Smooth muscle cell (in vitro differentiated cells): ENCODE measurements at regions not wholly inside any gene's neighbourhood (a gene's known extent, or its start where the extent isn't known, plus 50 kb on each side); places are given as distances from the start of the nearest gene placed in this dataset.

Experiments used
- DNase-seq: peaks from one replicate; lab custom pipeline; 2025; ENCODE audit not compliant: unreplicated experiment; lab: John Stamatoyannopoulos, UW
- H2AFZ ChIP-seq: fragments of 200-600 bp; sonication (generic); 2 replicates; pipeline ENCODE4 v1.6.0; 2016; ENCODE audit warnings: antibody characterized with exemption, low read depth, mild to moderate bottlenecking
- H3F3A ChIP-seq: fragments of 200-600 bp; sonication (generic); 2 replicates; pipeline ENCODE4 v1.6.0; 2017; ENCODE audit warnings: antibody characterized with exemption, low read depth
- H3K27ac ChIP-seq: fragments of 200-600 bp; sonication (generic); 2 replicates; pipeline ENCODE4 v1.5.1; 2016; ENCODE audit warnings: low read depth, mild to moderate bottlenecking
- H3K27me3 ChIP-seq: fragments of 200-600 bp; sonication (generic); 2 replicates; pipeline ENCODE4 v1.6.1; 2016; ENCODE audit warnings: low read depth, mild to moderate bottlenecking
- H3K36me3 ChIP-seq: fragments of 200-600 bp; sonication (generic); 2 replicates; pipeline ENCODE4 v1.5.1; 2016; ENCODE audit warnings: low read depth
- H3K4me1 ChIP-seq: fragments of 200-600 bp; sonication (generic); 2 replicates; pipeline ENCODE4 v1.5.1; 2016; ENCODE audit warnings: low read depth
- H3K4me2 ChIP-seq: fragments of 200-600 bp; sonication (generic); 2 replicates; pipeline ENCODE4 v1.6.0; 2016; ENCODE audit warnings: mild to moderate bottlenecking
- H3K4me3 ChIP-seq: fragments of 200-600 bp; sonication (generic); 2 replicates; pipeline ENCODE4 v1.5.1; 2016; ENCODE audit warnings: mild to moderate bottlenecking
- H3K79me2 ChIP-seq: fragments of 200-600 bp; sonication (generic); 2 replicates; pipeline ENCODE4 v1.6.0; 2016; ENCODE audit warnings: low read depth, mild to moderate bottlenecking
- H3K9ac ChIP-seq: fragments of 200-600 bp; sonication (generic); 2 replicates; pipeline ENCODE4 v1.6.0; 2016; ENCODE audit warnings: low read depth
- H3K9me3 ChIP-seq: fragments of 200-600 bp; sonication (generic); replicated peaks from 2 replicates; pipeline ENCODE4 v1.5.1; 2016; ENCODE audit warnings: low read depth
- H4K20me1 ChIP-seq: fragments of 200-600 bp; sonication (generic); 2 replicates; pipeline ENCODE4 v1.6.0; 2016; ENCODE audit warnings: low read depth
- WGBS: methylation state at CpG from one replicate; pipeline ENCODE4 v1.1.7; 2016; ENCODE audit warnings: low lambda C conversion rate; 5-methylcytosine and 5-hydroxymethylcytosine counted together
- TF ChIP-seq, protein P1 (sequence below): fragments of 200-600 bp; sonication (generic); IDR thresholded peaks from 2 replicates; pipeline ENCODE4 v1.5.1; 2017; ENCODE audit warnings: borderline replicate concordance, mild to moderate bottlenecking, antibody characterized with exemption; ENCODE audit not compliant: insufficient read depth, poor library complexity, severe bottlenecking

DNA sequence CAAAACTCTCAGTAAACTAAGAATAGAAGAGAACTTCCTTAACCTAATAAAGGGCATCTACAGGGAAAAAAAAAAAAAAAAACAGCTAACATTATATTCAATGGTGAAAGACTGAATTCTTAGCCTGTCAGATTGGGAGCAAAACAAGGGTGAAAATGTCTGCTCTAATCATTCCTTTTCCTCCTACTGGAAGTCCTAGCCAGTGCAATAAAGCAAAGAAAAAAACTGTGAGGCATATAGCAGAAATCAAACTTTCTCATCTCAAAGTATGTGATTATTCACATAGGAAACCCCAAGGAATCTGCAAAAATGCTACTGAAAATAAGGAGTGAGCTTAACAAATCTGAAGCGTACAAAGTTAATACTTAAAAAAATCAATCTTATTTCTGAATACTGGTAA lies 170.7 kb downstream of the NUAK1 start:
- TF ChIP-seq, protein P1, sequence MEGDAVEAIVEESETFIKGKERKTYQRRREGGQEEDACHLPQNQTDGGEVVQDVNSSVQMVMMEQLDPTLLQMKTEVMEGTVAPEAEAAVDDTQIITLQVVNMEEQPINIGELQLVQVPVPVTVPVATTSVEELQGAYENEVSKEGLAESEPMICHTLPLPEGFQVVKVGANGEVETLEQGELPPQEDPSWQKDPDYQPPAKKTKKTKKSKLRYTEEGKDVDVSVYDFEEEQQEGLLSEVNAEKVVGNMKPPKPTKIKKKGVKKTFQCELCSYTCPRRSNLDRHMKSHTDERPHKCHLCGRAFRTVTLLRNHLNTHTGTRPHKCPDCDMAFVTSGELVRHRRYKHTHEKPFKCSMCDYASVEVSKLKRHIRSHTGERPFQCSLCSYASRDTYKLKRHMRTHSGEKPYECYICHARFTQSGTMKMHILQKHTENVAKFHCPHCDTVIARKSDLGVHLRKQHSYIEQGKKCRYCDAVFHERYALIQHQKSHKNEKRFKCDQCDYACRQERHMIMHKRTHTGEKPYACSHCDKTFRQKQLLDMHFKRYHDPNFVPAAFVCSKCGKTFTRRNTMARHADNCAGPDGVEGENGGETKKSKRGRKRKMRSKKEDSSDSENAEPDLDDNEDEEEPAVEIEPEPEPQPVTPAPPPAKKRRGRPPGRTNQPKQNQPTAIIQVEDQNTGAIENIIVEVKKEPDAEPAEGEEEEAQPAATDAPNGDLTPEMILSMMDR: no peak

GRCh38 chr12:105970885-105971284 lies 167.9 kb downstream of the NUAK1 start:
- Histone ChIP-seq H3K27ac (no peak overlapping the region), H3K27me3 (no peaks in the 10 kb centered on the region), H3K9ac (no peak overlapping the region), H3F3A (no peaks in the 10 kb centered on the region), H2AFZ (no peak overlapping the region), H4K20me1 (no peaks in the 10 kb centered on the region), H3K4me3 (no peak overlapping the region), H3K36me3 (no peaks in the 10 kb centered on the region), H3K4me2 (no peak overlapping the region), H3K4me1 (peaks cover 8% of the 10 kb centered on the region), H3K9me3 (no peaks in the 10 kb centered on the region), H3K79me2 (no peaks in the 10 kb centered on the region)
- DNase-seq: no peak
- TF ChIP-seq, protein P1: no peak
- WGBS: 83% methylated on average over 2 of the region's 2 CpGs

More for the DNA sequence above, 170.7 kb downstream of the NUAK1 start:
- Histone ChIP-seq H3K4me3 (no peak overlapping the region), H2AFZ (no peak overlapping the region), H3K36me3 (no peaks in the 10 kb centered on the region), H4K20me1 (no peaks in the 10 kb centered on the region), H3K4me2 (peak overlapping the region; percentile 62), H3K9me3 (no peaks in the 10 kb centered on the region), H3K27ac (peak overlapping the region; percentile 84), H3F3A (no peaks in the 10 kb centered on the region), H3K4me1 (peaks cover 8% of the 10 kb centered on the region), H3K27me3 (no peaks in the 10 kb centered on the region), H3K79me2 (no peaks in the 10 kb centered on the region), H3K9ac (no peak overlapping the region)
- DNase-seq: no peak
- WGBS: 82% methylated on average over 1 of the region's 1 CpG

DNA sequence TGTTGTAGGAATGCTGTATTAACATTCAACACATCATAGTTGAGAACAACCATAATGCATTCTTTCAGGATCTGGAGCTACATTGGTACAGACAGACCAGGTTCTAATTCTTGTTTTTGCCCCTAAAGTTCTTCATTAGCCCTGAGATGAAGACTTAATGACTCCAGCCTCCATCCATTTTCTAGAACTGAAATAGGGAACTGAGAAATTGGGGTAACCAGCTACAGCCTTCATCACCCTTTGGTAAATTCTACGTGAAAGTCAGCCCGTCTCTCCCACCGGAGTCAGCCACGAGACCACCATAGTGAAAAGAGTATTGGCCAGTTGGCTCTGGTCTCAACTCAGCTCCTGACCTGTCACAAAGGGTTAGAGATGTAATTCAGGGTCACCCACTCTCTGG lies 164.0 kb downstream of the NUAK1 start:
- TF ChIP-seq, protein P1: no peak
- Histone ChIP-seq H3K4me3 (no peak overlapping the region), H3K4me1 (peaks cover 11% of the 10 kb centered on the region), H4K20me1 (no peaks in the 10 kb centered on the region), H3K27ac (no peak overlapping the region), H2AFZ (no peak overlapping the region), H3K27me3 (no peaks in the 10 kb centered on the region), H3K4me2 (no peak overlapping the region), H3K79me2 (no peaks in the 10 kb centered on the region), H3K36me3 (no peaks in the 10 kb centered on the region), H3K9ac (no peak overlapping the region), H3F3A (peaks cover 7% of the 10 kb centered on the region), H3K9me3 (no peaks in the 10 kb centered on the region)
- 97% methylated on average over 4 of the region's 4 CpGs for WGBS
- no peak for DNase-seq

- H4K20me1 ChIP-seq: no peaks in the 10 kb centered on the region
- WGBS: 79% methylated on average over 2 of the region's 2 CpGs
- no peak overlapping the region for H3K4me3 ChIP-seq
- H3K9me3 ChIP-seq: no peaks in the 10 kb centered on the region
- H2AFZ ChIP-seq: no peak overlapping the region
- no peak for DNase-seq
- peaks cover 11% of the 10 kb centered on the region for H3K4me1 ChIP-seq
- TF ChIP-seq, protein P1: no peak
- H3K79me2 ChIP-seq: no peaks in the 10 kb centered on the region
- H3K4me2 ChIP-seq: no peak overlapping the region
- H3K9ac ChIP-seq: no peak overlapping the region
- no peak overlapping the region for H3K27ac ChIP-seq
- no peaks in the 10 kb centered on the region for H3K27me3 ChIP-seq
- H3K36me3 ChIP-seq: no peaks in the 10 kb centered on the region
- peaks cover 7% of the 10 kb centered on the region for H3F3A ChIP-seq
These were observed 163.4 kb downstream of the NUAK1 start for GRCh38 chr12:105975351-105975750.
